HepG2 (cell line): ENCODE measurements at regions not wholly inside any gene's neighbourhood (a gene's known extent, or its start where the extent isn't known, plus 50 kb on each side); places are given as distances from the start of the nearest gene placed in this dataset.

Experiments used
- ATAC-seq: fragments of 200-7000 bp; cut with Tn5 transposase; 3 replicates; pipeline ENCODE4 v1.9.1; 2020; ENCODE audit warnings: mild to moderate bottlenecking, moderate library complexity
- BruUV-seq: library from RNA; stranded (reverse); fragments of 400-500 nt; replicated peaks from 2 replicates; lab custom pipeline; 2021; lab: Mats Ljungman, UMichigan
- CTCF ChIA-PET: fragments of 300-600 bp; formaldehyde crosslinking; extraction: SDS; loops from one replicate; lab custom pipeline; 2021; ENCODE audit warnings: low total read pairs, inconsistent platforms, low intra/inter-chr PET ratio; lab: Yijun Ruan, JAX
- POLR2A ChIA-PET: fragments of 350-600 bp; sonication (Branson Sonifier 250); formaldehyde crosslinking; loops from one replicate; lab custom pipeline; 2020; ENCODE audit warnings: antibody characterized with exemption, inconsistent platforms; lab: Yijun Ruan, JAX
- DNase-seq: peaks from one replicate; pipeline ENCODE4 v3.0.0-alpha.2; 2015; ENCODE audit warnings: low spot score
- FAIRE-seq: peaks from 3 replicates; lab custom pipeline; 2011; peaks lifted over from hg19 to GRCh38; lab: Jason Lieb, UNC
- H2AFZ ChIP-seq: one replicate; pipeline ENCODE4 v1.6.1; 2011; ENCODE audit warnings: low read length, inconsistent platforms
- H3K27ac ChIP-seq: fragments of 300-600 bp; 3 replicates; pipeline ENCODE4 v1.8.0; 2011; ENCODE audit warnings: mixed run types, mild to moderate bottlenecking, mixed read lengths, low read length, inconsistent platforms; ENCODE audit not compliant: insufficient read depth; ENCODE audit errors: extremely low read length
- H3K27me3 ChIP-seq, 2 experiments: fragments of 200-600 bp in 1 of 2; 2 replicates in 1 of 2; 3 replicates in 1 of 2; pipeline versions ENCODE4 v1.6.0 to v1.8.0; 2011; ENCODE audit warnings: low read length in 2 of 2, mild to moderate bottlenecking in 2 of 2, moderate library complexity in 2 of 2, inconsistent platforms in 1 of 2; ENCODE audit not compliant: insufficient read depth in 2 of 2, control insufficient read depth in 1 of 2
- H3K36me3 ChIP-seq, 2 experiments: fragments of 200-600 bp in 1 of 2; replicated peaks in 1 of 2; 2 replicates in 1 of 2; 3 replicates in 1 of 2; pipeline versions ENCODE4 v1.5.1 to v1.8.0; 2011; ENCODE audit warnings: low read length in 2 of 2, inconsistent platforms in 1 of 2; ENCODE audit not compliant: insufficient read depth in 2 of 2, control insufficient read depth in 1 of 2
- H3K4me1 ChIP-seq: 2 replicates; pipeline ENCODE4 v1.5.1; 2012; ENCODE audit warnings: low read length, inconsistent platforms; ENCODE audit not compliant: insufficient read depth
- H3K4me2 ChIP-seq: 2 replicates; pipeline ENCODE4 v1.6.0; 2011; ENCODE audit warnings: low read depth, low read length, inconsistent platforms
- H3K4me3 ChIP-seq, 3 experiments: fragments of 200-600 bp in 1 of 3; sonication (generic), shearing (Covaris generic) in 1 of 3; replicated peaks in 1 of 3; 2 replicates each; pipeline ENCODE4 v1.5.1; 2011 to 2016; ENCODE audit warnings: low read length in 3 of 3, inconsistent platforms in 2 of 3, low read depth in 2 of 3, mild to moderate bottlenecking in 2 of 3, control low read depth in 1 of 3, mixed read lengths in 1 of 3; ENCODE audit not compliant: insufficient read depth in 1 of 3
- H3K79me2 ChIP-seq: one replicate; pipeline ENCODE4 v1.6.1; 2011; ENCODE audit warnings: low read length, inconsistent platforms; ENCODE audit not compliant: insufficient read depth
- H3K9ac ChIP-seq: 2 replicates; pipeline ENCODE4 v1.6.0; 2011; ENCODE audit warnings: mild to moderate bottlenecking, low read depth, low read length, inconsistent platforms; ENCODE audit not compliant: insufficient read depth
- H3K9me3 ChIP-seq: 2 replicates; pipeline ENCODE4 v1.5.1; 2012; ENCODE audit warnings: mild to moderate bottlenecking, low read length
- H4K20me1 ChIP-seq: 2 replicates; pipeline ENCODE4 v1.6.0; 2011; ENCODE audit warnings: inconsistent platforms, mild to moderate bottlenecking, low read length, moderate library complexity; ENCODE audit not compliant: insufficient read depth
- HNF4G ChIP-seq, 2 experiments: sonication (generic) in 1 of 2; formaldehyde crosslinking in 1 of 2; IDR thresholded peaks; 2 replicates each; pipeline versions ENCODE4 v1.4.0 to v1.6.1; 2011 to 2020; ENCODE audit warnings: borderline replicate concordance in 2 of 2, low read depth in 2 of 2, mild to moderate bottlenecking in 2 of 2, low read length in 1 of 2, missing genetic modification reagents in 1 of 2, moderate library complexity in 1 of 2
- MTF1 ChIP-seq: sonication (generic); formaldehyde crosslinking; IDR thresholded peaks from 2 replicates; pipeline ENCODE4 v1.5.0; 2020; ENCODE audit warnings: missing genetic modification reagents
- NR2F1 ChIP-seq, 2 experiments: fragments of 450-650 bp in 1 of 2; formaldehyde crosslinking in 1 of 2; IDR thresholded peaks; 2 replicates each; pipeline versions ENCODE4 v1.5.0 to v1.6.1; 2016 to 2020; ENCODE audit warnings: mild to moderate bottlenecking in 1 of 2, missing compliant biosample characterization in 1 of 2, missing genetic modification reagents in 1 of 2, moderate library complexity in 1 of 2
- NR2F6 ChIP-seq, 2 experiments: IDR thresholded peaks; 2 replicates each; pipeline ENCODE4 v1.6.1; 2016; ENCODE audit warnings: antibody characterized with exemption in 1 of 2, mild to moderate bottlenecking in 1 of 2
- POLR2AphosphoS2 ChIP-seq: IDR thresholded peaks from 2 replicates; pipeline ENCODE4 v1.6.1; 2011; ENCODE audit warnings: low read depth, low read length, improper control_type of control experiment
- STAT5B ChIP-seq: sonication (generic); formaldehyde crosslinking; IDR thresholded peaks from 2 replicates; pipeline ENCODE4 v1.4.0; 2020; ENCODE audit warnings: missing genetic modification reagents
- ZEB1 ChIP-seq: IDR thresholded peaks from 2 replicates; pipeline ENCODE4 v1.6.1; 2012; ENCODE audit warnings: mild to moderate bottlenecking, low read depth, inconsistent platforms; ENCODE audit not compliant: insufficient replicate concordance
- ZNF549 ChIP-seq: sonication (generic); formaldehyde crosslinking; IDR thresholded peaks from 2 replicates; pipeline ENCODE4 v1.5.0; 2020; ENCODE audit warnings: missing genetic modification reagents
- ZNF7 ChIP-seq: IDR thresholded peaks from 2 replicates; pipeline ENCODE4 v1.6.1; 2016; ENCODE audit warnings: missing biosample characterization, missing genetic modification reagents
- WGBS: methylation state at CpG from one replicate; pipeline ENCODE4 v1.1.6; 2017; ENCODE audit warnings: low lambda C conversion rate; 5-methylcytosine and 5-hydroxymethylcytosine counted together
- in situ Hi-C: cut with HindIII; loops from 2 replicates; pipeline ENCODE4 v1.10.0; 2017; ENCODE audit warnings: low pct_unique_long_range_greater_than_20kb; ENCODE audit not compliant: extremely low pct_ligation_motif_present
- intact Hi-C: fragments of 100-400 bp; cut with micrococcal nuclease; formaldehyde crosslinking; loops from one replicate; pipeline ENCODE4 v1.10.0; 2022; ENCODE audit not compliant: unreplicated experiment
- TF ChIP-seq, protein P1 (sequence below): sonication (generic); formaldehyde crosslinking; IDR thresholded peaks from 2 replicates; pipeline ENCODE4 v1.4.0; 2020; ENCODE audit warnings: low read depth, mild to moderate bottlenecking, missing genetic modification reagents
- TF ChIP-seq, protein P2 (sequence below): sonication (generic); formaldehyde crosslinking; IDR thresholded peaks from 2 replicates; pipeline ENCODE4 v1.5.1; 2020; ENCODE audit warnings: mild to moderate bottlenecking, missing genetic modification reagents, moderate library complexity
- TF ChIP-seq, protein P3 (sequence below): IDR thresholded peaks from 2 replicates; pipeline ENCODE4 v1.6.1; 2016

- TF ChIP-seq, protein P1, sequence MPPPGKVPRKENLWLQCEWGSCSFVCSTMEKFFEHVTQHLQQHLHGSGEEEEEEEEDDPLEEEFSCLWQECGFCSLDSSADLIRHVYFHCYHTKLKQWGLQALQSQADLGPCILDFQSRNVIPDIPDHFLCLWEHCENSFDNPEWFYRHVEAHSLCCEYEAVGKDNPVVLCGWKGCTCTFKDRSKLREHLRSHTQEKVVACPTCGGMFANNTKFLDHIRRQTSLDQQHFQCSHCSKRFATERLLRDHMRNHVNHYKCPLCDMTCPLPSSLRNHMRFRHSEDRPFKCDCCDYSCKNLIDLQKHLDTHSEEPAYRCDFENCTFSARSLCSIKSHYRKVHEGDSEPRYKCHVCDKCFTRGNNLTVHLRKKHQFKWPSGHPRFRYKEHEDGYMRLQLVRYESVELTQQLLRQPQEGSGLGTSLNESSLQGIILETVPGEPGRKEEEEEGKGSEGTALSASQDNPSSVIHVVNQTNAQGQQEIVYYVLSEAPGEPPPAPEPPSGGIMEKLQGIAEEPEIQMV (CRISPR knock-in tag), result no peak
- TF ChIP-seq, all 625 proteins: peak for 0
These were observed 181.8 kb downstream of the USP46 start (continued) for GRCh38 chr4:52477191-52477780.

GRCh38 chr4:52483186-52483890 lies 175.8 kb downstream of the USP46 start:
- no peaks in the 10 kb centered on the region for H3K9me3 ChIP-seq
- no peaks in the 10 kb centered on the region for H3K27me3 ChIP-seq
- 5% methylated on average over 2 of the region's 2 CpGs for WGBS
- no peak for DNase-seq
- H3K4me3 ChIP-seq, result no peak overlapping the region
- no peaks in the 10 kb centered on the region for H3K36me3 ChIP-seq
- no peak overlapping the region for H3K4me2 ChIP-seq
- intact Hi-C loops, result no loop called here
- FAIRE-seq, result no peak
- no peaks in the 10 kb centered on the region for H3K79me2 ChIP-seq
- BruUV-seq, result no TSS peak
- ChIA-PET POLR2A (no interaction called here), CTCF (no interaction called here)
- in situ Hi-C loops, result no loop called here
- ATAC-seq, result no peak
- H3K9ac ChIP-seq, result no peak overlapping the region
- H2AFZ ChIP-seq, result no peak overlapping the region
- no peaks in the 10 kb centered on the region for H3K4me1 ChIP-seq
- no peak overlapping the region for H3K27ac ChIP-seq
- TF ChIP-seq ZEB1 (no peak), ZNF549 (no peak), HNF4G (IDR thresholded peaks at IDR 0.05; ENCODE audit: borderline replicate concordance, low read depth, low read length) (no peak), HNF4G (CRISPR knock-in tag; IDR thresholded peaks at IDR 0.05; ENCODE audit: borderline replicate concordance, low read depth) (no peak), MTF1 (no peak), POLR2AphosphoS2 (no peak), NR2F6 (IDR thresholded peaks at IDR 0.05) (no peak), NR2F6 (CRISPR knock-in tag; IDR thresholded peaks at IDR 0.05) (no peak), NR2F1 (CRISPR knock-in tag; IDR thresholded peaks at IDR 0.05) (no peak), ZNF7 (CRISPR knock-in tag) (no peak), STAT5B (no peak)
- TF ChIP-seq, protein P2, sequence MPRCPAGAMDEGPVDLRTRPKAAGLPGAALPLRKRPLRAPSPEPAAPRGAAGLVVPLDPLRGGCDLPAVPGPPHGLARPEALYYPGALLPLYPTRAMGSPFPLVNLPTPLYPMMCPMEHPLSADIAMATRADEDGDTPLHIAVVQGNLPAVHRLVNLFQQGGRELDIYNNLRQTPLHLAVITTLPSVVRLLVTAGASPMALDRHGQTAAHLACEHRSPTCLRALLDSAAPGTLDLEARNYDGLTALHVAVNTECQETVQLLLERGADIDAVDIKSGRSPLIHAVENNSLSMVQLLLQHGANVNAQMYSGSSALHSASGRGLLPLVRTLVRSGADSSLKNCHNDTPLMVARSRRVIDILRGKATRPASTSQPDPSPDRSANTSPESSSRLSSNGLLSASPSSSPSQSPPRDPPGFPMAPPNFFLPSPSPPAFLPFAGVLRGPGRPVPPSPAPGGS (CRISPR knock-in tag), result no peak
- TF ChIP-seq, protein P3, sequence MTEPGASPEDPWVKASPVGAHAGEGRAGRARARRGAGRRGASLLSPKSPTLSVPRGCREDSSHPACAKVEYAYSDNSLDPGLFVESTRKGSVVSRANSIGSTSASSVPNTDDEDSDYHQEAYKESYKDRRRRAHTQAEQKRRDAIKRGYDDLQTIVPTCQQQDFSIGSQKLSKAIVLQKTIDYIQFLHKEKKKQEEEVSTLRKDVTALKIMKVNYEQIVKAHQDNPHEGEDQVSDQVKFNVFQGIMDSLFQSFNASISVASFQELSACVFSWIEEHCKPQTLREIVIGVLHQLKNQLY, result no peak
- H4K20me1 ChIP-seq, result no peaks in the 10 kb centered on the region
